ENCODE measurements at regions not wholly inside any gene's neighbourhood (a gene's known extent, or its start where the extent isn't known, plus 50 kb on each side); places are given as distances from the start of the nearest gene placed in this dataset.
"Not testable (repeated sequence)": the region's sequence is repeated elsewhere in the genome, so short reads cannot be mapped to it uniquely, and the experiment has no call there.

GRCh38 chr9:751137-752051 is 90.1 kb upstream of the DMRT1 start:
- TF ChIP-seq ZNF274 (IDR thresholded peaks at IDR 0.05; ENCODE audit: low read depth, low read length) (no peak), YY1 (IDR thresholded peaks at IDR 0.05; ENCODE audit: insufficient read depth, insufficient read length) (no peak), SUZ12 (IDR thresholded peaks at IDR 0.05; ENCODE audit: extremely low read depth, insufficient read depth, insufficient read length) (no peak)
- DNase-seq (ENCODE audit: low read depth, low spot score) = no peak
- H3K36me3 ChIP-seq (ENCODE audit: insufficient read depth, insufficient read length, low read length) = no peaks in the 10 kb centered on the region
- H3K9me3 ChIP-seq (ENCODE audit: insufficient read depth, low read length) = no peaks in the 10 kb centered on the region
- no peak overlapping the region for H3K4me3 ChIP-seq (ENCODE audit: insufficient read length, low read depth)
- H3K9ac ChIP-seq (ENCODE audit: insufficient read length, low read depth) = no peak overlapping the region
- H3K27me3 ChIP-seq (ENCODE audit: insufficient read depth, insufficient read length) = no peaks in the 10 kb centered on the region
- H3K4me1 ChIP-seq (ENCODE audit: insufficient read depth, insufficient read length) = peaks cover 4% of the 10 kb centered on the region

- H3K4me3 ChIP-seq (ENCODE audit: insufficient read length, low read depth) = no peak overlapping the region
- TF ChIP-seq SUZ12 (IDR thresholded peaks at IDR 0.05; ENCODE audit: extremely low read depth, insufficient read depth, insufficient read length) (no peak), YY1 (IDR thresholded peaks at IDR 0.05; ENCODE audit: insufficient read depth, insufficient read length) (no peak)
- H3K36me3 ChIP-seq (ENCODE audit: insufficient read depth, insufficient read length, low read length) = no peaks in the 10 kb centered on the region
- no peak for DNase-seq (ENCODE audit: low read depth, low spot score)
- H3K9me3 ChIP-seq (ENCODE audit: insufficient read depth, low read length) = no peaks in the 10 kb centered on the region
- H3K9ac ChIP-seq (ENCODE audit: insufficient read length, low read depth) = no peak overlapping the region
- H3K4me1 ChIP-seq (ENCODE audit: insufficient read depth, insufficient read length) = peaks cover 4% of the 10 kb centered on the region
- H3K27me3 ChIP-seq (ENCODE audit: insufficient read depth, insufficient read length) = no peaks in the 10 kb centered on the region
Observed at GRCh38 chr9:752201-752600, 89.3 kb upstream of the DMRT1 start.

GRCh38 chr9:752681-753200 is 88.8 kb upstream of the DMRT1 start:
- H3K4me1 ChIP-seq (ENCODE audit: insufficient read depth, insufficient read length) = peaks cover 4% of the 10 kb centered on the region
- TF ChIP-seq SUZ12 (IDR thresholded peaks at IDR 0.05; ENCODE audit: extremely low read depth, insufficient read depth, insufficient read length) = no peak
- TF ChIP-seq ZNF274 (IDR thresholded peaks at IDR 0.05; ENCODE audit: low read depth, low read length) = no peak
- TF ChIP-seq YY1 (IDR thresholded peaks at IDR 0.05; ENCODE audit: insufficient read depth, insufficient read length) = no peak
- no peaks in the 10 kb centered on the region for H3K27me3 ChIP-seq (ENCODE audit: insufficient read depth, insufficient read length)
- no peak for DNase-seq (ENCODE audit: low read depth, low spot score)
- H3K4me3 ChIP-seq (ENCODE audit: insufficient read length, low read depth) = no peak overlapping the region
- H3K36me3 ChIP-seq (ENCODE audit: insufficient read depth, insufficient read length, low read length) = no peaks in the 10 kb centered on the region
- no peaks in the 10 kb centered on the region for H3K9me3 ChIP-seq (ENCODE audit: insufficient read depth, low read length)
- no peak overlapping the region for H3K9ac ChIP-seq (ENCODE audit: insufficient read length, low read depth)

GRCh38 chr9:753734-754133 is 87.8 kb upstream of the DMRT1 start:
- not testable (repeated sequence) for DNase-seq (ENCODE audit: low read depth, low spot score); H3K9ac ChIP-seq (ENCODE audit: insufficient read length, low read depth); H3K36me3 ChIP-seq (ENCODE audit: insufficient read depth, insufficient read length, low read length); H3K27me3 ChIP-seq (ENCODE audit: insufficient read depth, insufficient read length); H3K4me3 ChIP-seq (ENCODE audit: insufficient read length, low read depth); H3K9me3 ChIP-seq (ENCODE audit: insufficient read depth, low read length); H3K4me1 ChIP-seq (ENCODE audit: insufficient read depth, insufficient read length)

- Histone ChIP-seq H3K9ac (ENCODE audit: insufficient read length, low read depth) (no peak overlapping the region), H3K36me3 (ENCODE audit: insufficient read depth, insufficient read length, low read length) (no peaks in the 10 kb centered on the region), H3K4me1 (ENCODE audit: insufficient read depth, insufficient read length) (peaks cover 4% of the 10 kb centered on the region), H3K9me3 (ENCODE audit: insufficient read depth, low read length) (no peaks in the 10 kb centered on the region), H3K27me3 (ENCODE audit: insufficient read depth, insufficient read length) (no peaks in the 10 kb centered on the region), H3K4me3 (ENCODE audit: insufficient read length, low read depth) (no peak overlapping the region)
- no peak for TF ChIP-seq SUZ12 (IDR thresholded peaks at IDR 0.05; ENCODE audit: extremely low read depth, insufficient read depth, insufficient read length)
- TF ChIP-seq YY1 (IDR thresholded peaks at IDR 0.05; ENCODE audit: insufficient read depth, insufficient read length) = no peak
- no peak for TF ChIP-seq ZNF274 (IDR thresholded peaks at IDR 0.05; ENCODE audit: low read depth, low read length)
- no peak for DNase-seq (ENCODE audit: low read depth, low spot score)
Observed at GRCh38 chr9:754150-754931, 87.2 kb upstream of the DMRT1 start.

- no peak overlapping the region for H3K4me3 ChIP-seq (ENCODE audit: insufficient read length, low read depth)
- no peaks in the 10 kb centered on the region for H3K27me3 ChIP-seq (ENCODE audit: insufficient read depth, insufficient read length)
- H3K9me3 ChIP-seq (ENCODE audit: insufficient read depth, low read length) = no peaks in the 10 kb centered on the region
- no peak for TF ChIP-seq ZNF274 (IDR thresholded peaks at IDR 0.05; ENCODE audit: low read depth, low read length)
- H3K4me1 ChIP-seq (ENCODE audit: insufficient read depth, insufficient read length) = peaks cover 4% of the 10 kb centered on the region
- no peaks in the 10 kb centered on the region for H3K36me3 ChIP-seq (ENCODE audit: insufficient read depth, insufficient read length, low read length)
- H3K9ac ChIP-seq (ENCODE audit: insufficient read length, low read depth) = no peak overlapping the region
- DNase-seq (ENCODE audit: low read depth, low spot score) = no peak
Observed at GRCh38 chr9:755454-756381, 85.8 kb upstream of the DMRT1 start.

All from NT2/D1 (cell line).